Fibroblast of skin of right quadriceps (primary cell): ENCODE measurements at regions not wholly inside any gene's neighbourhood (a gene's known extent, or its start where the extent isn't known, plus 50 kb on each side); places are given as distances from the start of the nearest gene placed in this dataset.

Source experiments
- DNase-seq: peaks from one replicate; pipeline ENCODE4 v3.0.0-alpha.2; 2013

DNA sequence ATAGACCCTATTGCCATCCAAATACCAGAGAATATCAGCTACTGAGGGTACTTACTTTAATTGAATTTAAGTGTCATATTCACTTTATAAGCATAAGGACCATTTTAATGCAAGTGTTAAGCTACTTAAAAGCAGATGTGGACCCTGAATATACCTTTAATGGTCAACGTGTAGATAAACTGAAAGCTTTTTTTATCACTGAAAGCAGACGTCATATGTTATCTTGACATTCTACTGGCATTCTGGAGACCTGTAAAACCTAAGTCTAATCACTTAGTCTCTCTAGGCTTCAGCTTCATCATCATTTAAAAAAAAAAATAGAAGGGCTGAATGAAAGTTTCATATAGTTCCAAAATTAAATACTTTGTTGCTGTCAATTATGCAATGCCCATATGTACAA is 116.5 kb downstream of the ELAPOR2 start:
- DNase-seq, result no peak

DNA sequence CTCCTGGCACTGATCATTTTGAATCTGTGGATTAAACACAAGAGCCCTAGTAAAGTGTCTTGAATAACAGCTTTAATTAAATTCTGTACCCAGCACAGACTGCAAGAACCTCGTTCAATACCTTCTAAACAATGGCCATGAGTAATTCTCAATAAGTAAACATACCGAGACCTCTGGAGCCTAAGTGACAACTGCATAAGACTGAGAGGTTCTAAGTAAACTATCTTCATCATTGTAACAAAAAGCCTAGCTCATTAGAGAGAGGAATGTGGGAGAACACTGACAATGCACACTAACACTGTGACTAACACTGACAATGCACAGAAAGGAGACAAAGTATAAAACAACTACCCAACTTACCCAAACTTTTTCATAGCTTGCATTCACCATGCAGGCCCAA is 117.4 kb downstream of the ELAPOR2 start:
- DNase-seq, result no peak

DNA sequence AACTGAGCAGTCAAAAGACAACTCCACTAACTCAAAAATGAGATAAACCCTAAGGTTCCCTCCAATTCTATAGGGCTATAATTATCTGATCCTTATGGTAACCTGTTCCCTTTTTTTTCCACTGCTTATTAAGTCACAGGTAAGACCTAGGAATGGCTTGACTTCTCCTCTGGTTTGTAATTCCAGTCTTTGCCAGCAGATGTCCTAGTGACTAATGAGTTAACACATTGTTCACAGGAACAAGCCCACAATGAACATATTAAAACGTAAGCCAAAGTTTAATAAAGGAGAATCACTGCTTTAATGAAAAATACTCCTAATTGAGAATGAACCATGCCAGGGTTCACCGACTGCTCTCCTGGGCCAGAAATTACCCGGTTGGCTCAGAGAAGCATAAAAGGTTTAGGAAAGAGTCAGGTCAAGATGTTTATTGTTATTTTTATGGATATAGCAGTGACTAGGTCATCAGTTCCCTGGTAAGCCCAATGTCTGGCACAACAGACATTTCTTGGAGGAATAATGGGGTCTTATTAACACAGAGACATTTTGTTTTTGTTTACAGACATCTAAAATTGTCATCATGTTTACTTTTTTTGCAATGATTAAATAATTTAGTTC is 120.1 kb downstream of the ELAPOR2 start:
- peak; percentile 60 for DNase-seq

DNA sequence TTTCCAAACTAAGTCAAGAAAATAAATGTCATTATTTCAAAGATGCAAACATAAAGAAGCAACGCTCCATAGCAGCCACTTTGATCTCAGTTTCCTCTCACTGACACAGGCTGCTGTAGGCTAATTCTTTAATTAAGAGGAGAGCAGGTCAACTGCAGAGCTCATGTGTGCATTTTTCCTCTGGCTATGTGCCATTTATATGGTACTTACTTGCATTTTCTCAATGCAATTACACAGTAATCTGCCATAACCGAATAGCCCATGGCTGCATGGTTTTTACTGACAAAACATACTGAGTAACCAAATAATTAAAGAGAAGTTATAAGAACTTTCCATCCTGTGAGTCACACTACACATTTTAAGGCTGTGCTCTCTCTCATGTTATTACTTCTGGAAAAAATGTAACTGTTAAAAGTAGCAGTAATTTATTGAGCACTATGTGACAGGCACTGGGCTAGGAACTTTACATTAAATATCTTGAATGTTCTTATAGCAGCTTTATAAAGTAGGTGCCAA is 122.0 kb downstream of the ELAPOR2 start:
- peak; percentile 41 for DNase-seq

DNA sequence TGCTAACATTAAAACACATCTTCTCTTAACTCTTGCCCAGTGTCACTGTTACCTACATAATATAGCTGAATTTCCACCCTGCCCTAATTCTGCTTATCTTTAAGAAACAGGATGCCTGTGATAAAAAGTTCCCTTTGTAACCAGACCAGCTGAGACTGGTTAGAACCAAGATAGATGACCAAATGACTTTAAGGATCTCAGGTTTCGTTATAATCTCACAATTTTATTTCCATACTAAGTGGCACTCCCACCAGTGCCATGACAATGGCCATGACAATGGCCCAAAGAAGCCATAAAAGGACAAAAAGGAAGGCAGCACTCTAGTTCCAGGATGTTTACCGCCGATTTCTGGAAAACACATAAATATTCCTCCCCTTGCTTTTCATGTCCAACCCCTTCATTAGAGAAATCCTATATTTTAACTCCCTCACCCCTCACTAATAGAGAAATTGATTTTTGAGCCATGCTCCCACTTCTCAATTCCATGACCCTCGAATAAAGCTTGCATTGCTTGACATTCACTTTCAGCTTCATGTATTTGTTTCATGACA is 126.1 kb downstream of the ELAPOR2 start:
- DNase-seq, result no peak

DNA sequence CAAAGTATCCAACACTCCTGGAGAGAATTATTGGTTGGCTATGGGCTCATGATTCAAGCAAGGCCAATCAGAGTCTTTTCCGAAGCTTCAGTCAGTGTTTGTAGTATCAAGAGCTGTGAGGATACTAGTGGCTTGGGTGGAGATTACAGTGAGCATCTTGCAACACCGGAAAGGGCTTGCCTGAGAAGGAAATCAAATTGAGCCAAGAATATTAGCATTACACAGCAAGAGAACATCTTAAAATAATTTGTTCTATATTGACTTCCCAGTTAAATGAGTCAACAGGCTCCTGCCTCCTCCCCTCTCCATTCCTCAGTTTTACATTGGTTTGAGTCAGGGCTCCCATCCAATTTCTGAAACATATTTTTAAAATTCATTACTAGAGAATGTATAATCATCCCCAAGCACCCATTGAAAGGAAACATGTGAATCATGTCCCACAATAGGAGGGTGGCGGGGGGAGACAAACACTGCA is 127.4 kb downstream of the ELAPOR2 start:
- DNase-seq, result peak; percentile 96

DNA sequence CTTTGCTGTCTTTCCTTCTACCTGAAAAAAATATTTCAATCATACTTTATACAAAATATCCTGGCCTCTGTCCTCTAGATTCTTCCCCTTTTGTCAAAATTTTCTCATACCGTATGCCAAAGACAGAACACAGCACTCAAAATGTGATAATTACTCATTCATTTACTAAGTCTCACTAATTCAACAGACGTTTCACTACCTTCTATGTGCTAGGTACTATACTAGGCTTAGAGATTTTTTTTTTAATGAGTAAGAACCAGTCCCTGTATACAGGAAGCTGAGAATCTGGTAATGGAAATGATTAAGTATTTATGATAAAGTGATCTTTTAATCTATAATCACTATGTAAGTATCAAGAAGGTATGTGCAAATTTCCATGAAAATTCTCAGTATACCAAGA is 128.0 kb downstream of the ELAPOR2 start:
- no peak for DNase-seq

DNA sequence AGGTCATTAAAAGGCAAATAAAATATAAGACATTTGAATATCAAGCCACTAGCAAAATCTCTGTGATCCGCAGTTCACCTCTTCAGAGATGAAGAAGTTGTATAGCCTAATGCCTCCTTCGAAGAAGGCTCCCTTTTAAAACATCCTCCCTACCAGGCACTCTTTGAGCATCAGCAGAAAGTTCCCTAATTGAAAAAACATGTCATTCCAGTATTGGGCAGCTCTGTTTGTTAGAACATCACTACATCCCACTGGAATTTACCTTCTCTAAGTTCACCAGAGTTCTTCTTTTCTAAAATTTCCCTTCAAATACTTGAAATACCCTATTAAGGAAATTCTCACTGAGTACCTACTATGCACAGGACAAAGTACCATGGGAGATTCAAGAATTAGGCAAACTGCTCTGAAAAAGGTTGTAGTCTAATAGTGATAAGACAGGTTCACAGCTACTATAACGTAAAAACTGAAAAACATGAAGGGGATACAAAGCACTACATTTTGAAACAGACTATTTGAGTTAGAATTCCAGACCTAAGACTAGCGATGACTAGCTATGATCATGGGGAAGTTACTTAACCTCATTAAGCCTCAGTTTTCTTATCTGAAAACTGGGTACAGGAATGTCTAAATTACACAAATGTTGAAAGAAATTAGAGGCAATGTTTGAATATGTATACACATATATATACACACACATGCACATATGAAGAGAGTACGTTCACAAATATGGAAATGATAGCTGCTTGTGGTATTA is 128.7 kb downstream of the ELAPOR2 start:
- peak; percentile 28 for DNase-seq

DNA sequence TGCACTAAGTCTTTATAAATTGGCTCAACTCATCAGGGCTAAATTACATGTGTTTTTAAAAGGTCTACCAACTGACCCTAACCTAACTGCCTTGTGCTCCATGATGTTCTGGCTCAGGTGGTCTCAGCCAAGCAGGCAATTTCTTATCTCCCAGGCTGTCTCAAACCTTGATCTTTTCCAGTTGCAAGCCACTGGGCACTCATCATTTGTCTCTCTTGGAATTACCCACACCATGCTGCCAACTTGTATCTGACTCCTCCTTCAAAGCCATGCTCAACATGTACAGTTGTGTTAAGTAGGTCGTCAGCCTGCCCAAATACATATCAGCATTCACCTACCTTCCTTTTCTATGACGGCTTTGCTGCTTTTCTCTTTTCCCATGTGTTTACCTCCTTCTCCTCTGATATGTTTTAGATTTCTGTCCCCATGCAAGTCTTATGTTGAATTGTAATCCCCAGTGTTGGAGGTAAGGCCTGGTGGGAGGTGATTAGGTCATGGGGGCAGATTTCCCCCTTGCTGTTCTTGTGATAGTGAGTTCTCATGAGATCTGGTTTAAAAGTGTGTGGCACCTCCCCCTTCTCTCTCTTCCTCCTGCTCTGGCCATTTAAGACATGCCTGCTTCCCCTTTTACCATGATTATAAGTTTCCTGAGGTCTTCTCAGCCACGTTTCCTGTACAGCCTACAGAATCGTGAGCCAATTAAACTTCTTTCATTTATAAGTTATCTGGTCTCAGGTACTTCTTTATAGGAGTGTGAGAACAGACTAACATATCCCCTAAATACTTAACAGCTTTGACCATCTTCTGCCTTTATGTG is 130.0 kb downstream of the ELAPOR2 start:
- DNase-seq, result no peak

DNA sequence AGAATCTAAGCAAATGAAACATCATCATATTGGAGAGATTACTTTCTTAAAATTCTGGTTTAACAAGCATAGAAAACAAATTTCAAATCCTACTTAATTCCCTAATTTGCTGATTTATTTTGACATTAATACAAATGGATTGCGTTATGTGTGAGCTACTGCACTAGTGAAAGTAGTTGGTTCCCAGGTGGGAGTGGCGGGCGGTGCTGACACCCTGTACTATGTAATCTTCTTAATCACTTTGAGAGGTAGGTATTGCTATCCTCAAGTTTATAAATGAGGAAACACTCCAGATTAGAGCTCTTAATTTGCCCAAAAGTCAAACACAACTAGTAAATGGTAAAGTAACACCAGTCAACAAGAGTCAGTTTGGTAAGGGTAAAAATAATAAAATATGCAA is 131.1 kb downstream of the ELAPOR2 start:
- no peak for DNase-seq

DNA sequence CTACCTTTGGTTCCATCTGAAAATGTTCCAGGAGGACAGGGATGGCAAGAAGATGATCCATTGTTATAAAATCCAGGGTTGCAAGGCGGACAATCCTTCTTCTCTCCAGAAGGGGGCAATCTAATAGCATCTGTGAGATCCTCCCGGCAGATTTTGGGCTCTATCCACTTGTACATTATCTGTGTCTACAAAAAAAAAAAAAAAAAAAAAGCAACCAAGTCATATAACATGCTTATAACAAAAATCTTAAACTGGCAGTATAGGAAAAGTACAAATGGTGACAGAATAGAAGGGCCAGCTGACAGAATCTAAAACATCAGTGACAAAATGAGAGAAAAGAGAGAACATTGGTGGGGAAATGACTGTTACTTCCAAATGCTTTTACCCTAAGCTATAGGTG is 132.7 kb downstream of the ELAPOR2 start:
- peak; percentile 56 for DNase-seq

DNA sequence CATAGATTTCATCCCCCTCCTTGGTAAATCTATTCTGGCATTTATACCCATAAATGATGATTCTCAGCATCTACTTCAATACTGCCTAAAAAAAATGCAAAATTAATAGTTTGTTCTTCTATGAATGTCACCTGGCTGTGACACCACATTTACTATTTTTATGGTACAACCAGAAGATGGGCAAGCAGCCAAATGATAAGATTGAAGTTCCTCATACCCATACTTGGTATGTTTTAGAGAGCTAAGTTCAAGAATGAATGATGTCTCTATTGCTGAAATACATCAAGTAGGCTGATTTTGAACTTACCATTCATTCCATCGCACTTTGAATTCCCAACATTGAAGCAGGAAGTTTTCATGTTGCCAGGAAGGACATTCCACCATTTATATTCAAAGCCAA is 134.2 kb downstream of the ELAPOR2 start:
- no peak for DNase-seq

DNA sequence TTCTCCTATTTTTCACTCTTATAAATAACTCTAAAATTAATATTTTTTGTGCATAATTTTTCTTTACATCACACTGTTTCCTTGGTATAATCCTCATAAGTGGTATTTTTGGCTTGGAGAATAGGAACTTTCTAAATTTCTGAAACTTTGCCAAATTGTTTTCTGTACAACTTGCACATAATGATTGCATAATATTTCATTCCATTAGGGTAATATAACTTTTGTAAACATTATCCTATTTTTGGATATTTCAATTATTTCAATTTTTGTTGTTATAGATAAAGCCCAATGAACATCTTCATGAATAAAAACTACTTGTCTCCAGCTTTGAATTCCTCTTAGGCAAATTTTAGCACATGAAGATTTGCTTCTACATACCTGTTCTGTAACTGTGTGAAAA is 135.9 kb downstream of the ELAPOR2 start:
- no peak for DNase-seq

DNA sequence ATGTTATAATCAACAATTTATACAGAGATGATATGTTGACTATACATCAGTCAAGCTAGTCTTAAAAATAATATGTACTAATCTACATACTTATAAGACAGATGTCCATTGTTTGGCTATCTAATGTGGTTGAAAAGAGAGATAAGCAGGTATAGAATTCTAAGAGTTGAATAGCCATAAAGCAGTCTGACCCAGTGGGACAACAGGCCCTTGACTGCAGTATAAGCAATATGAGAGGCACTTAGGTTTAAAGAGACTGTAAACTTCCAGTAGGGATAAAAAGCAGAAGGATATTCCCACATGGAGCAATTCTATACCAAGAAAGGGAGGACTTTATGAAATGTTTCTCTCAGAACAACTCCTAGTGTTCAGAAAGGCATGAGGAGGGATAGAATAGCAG is 139.3 kb downstream of the ELAPOR2 start:
- no peak for DNase-seq

DNA sequence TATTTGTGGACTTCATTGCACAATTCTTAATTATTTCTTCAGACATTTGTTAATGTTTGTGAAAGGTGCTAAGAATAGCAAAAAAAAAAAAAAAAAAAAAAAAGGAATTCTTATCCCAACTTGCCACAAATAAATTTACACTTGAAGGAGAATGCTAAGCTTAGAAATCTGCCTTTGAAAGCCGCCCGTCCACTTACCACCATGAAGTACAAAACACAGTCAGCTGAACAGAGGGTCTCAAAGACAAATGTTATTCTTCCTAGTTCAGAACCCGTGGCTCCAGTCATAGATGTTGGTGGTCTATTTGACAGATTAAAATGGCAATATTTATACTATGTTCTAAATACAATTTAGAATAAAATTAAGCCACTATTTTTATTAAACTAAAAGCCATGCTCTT is 141.2 kb downstream of the ELAPOR2 start:
- no peak for DNase-seq

DNA sequence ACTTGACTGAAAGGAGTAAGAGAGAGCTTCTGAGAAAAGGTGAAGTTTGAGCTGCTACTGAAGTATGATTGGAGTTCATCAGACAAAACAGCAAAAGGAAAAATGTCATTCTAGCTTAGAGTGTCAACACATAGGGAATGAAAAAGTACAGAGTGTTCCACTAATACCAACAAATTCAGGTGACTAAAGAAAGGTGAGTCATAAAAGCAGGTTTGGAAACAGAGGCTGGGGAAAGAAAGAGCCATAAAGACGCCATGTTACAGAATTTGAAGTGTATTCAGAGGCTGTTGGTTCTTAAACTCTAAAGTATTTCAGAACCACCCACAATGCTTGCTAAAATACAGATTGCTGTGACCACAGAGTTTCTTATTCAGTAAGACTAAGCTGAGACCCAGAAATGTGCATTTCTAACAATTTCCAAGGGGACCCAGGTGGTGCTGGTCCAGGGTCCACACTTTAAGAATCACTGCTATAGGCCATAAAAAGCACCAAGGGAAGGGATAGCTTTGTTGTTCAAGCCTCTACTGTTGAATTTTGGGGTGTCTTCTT is 143.1 kb downstream of the ELAPOR2 start:
- DNase-seq, result no peak

DNA sequence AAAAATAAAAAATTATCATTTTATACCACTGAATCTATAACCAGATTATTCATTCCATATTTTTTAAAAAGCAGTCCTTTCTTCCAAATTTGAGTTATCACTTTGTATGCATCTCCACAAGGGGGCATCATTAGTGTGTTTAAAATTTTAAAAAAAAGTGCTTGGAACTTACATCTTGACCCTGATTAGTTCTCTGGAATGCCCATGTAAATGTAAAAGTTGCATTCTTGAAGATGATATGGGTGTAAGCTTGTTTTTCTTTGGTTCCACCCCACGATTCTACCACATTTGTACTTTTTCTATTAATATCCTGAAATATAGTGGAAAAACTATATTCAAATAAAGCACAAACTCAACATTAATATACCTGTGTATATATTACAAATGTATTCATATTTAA is 144.9 kb downstream of the ELAPOR2 start:
- DNase-seq, result peak; percentile 32
